ENCODE measurements at regions not wholly inside any gene's neighbourhood (a gene's known extent, or its start where the extent isn't known, plus 50 kb on each side); places are given as distances from the start of the nearest gene placed in this dataset.

GRCh38 chr14:97723351-97723750 lies 926.2 kb downstream of the VRK1 start:
- no peaks in the 10 kb centered on the region for H3K79me1 ChIP-seq (ENCODE audit: low read depth in 1 of 2, low read length in 2 of 2)
- no peak overlapping the region for H2AK5ac ChIP-seq (ENCODE audit: low read depth, low read length)
- intact Hi-C loops (cut with micrococcal nuclease) (no loop called here), in situ Hi-C loops (cut with MboI; ENCODE audit: low sequenced_read_pairs) (no loop called here), dilution Hi-C loops (cut with HindIII; ENCODE audit: low sequenced_read_pairs, unreplicated experiment) (no loop called here)
- no peaks in the 10 kb centered on the region for H3K36me3 ChIP-seq (ENCODE audit: control insufficient read depth, insufficient read depth, low read length)
- H2AK9ac ChIP-seq (replicated peaks; ENCODE audit: low read depth, low read length, poor library complexity): no peak overlapping the region
- no peak overlapping the region for H4K5ac ChIP-seq (ENCODE audit: low read depth, low read length)
- H3K9me1 ChIP-seq (ENCODE audit: insufficient read depth, low read length): no peaks in the 10 kb centered on the region
- no CpG with 5 or more reads among the region's 6 CpGs for WGBS, 2 experiments (ENCODE audit: extremely low coverage in 2 of 2, insufficient read length in 1 of 2)
- peaks cover 31% of the 10 kb centered on the region for H3K9me3 ChIP-seq (ENCODE audit: control insufficient read depth, insufficient read depth, low read length)
- ChIA-PET CTCF (no interaction called here), POLR2A (ENCODE audit: unreplicated experiment) (no interaction called here)
- no TSS peak for BruUV-seq (replicated peaks)
- H3K9ac ChIP-seq (ENCODE audit: low read depth, low read length): no peak overlapping the region
- ATAC-seq (ENCODE audit: low read depth) (no peak), DNase-seq (no peak)
- no peak overlapping the region for H2AFZ ChIP-seq (replicated peaks; ENCODE audit: low read length, poor library complexity)
- no peak overlapping the region for H2BK5ac ChIP-seq (ENCODE audit: low read depth, low read length, poor library complexity, severe bottlenecking)
- no peak overlapping the region for H2BK120ac ChIP-seq (ENCODE audit: low read depth, low read length)
- H4K91ac ChIP-seq (ENCODE audit: insufficient read depth, low read depth, low read length): no peak overlapping the region
- H3K23ac ChIP-seq (ENCODE audit: low read depth, low read length): no peak overlapping the region
- no peak overlapping the region for H3K4me3 ChIP-seq (ENCODE audit: insufficient read depth, low read depth, low read length)
- H3K4ac ChIP-seq (ENCODE audit: low read depth, low read length): no peak overlapping the region
- H4K8ac ChIP-seq (ENCODE audit: low read depth in 2 of 2, low read length in 2 of 2): no peak overlapping the region
- no peak overlapping the region for H3K56ac ChIP-seq (ENCODE audit: extremely low read depth, insufficient read depth, low read length)
- no peak overlapping the region for H3K27ac ChIP-seq (ENCODE audit: insufficient read depth, low read length)
- H4K20me1 ChIP-seq (ENCODE audit: insufficient read depth, low read length): no peaks in the 10 kb centered on the region
- H3K4me1 ChIP-seq (ENCODE audit: control insufficient read depth, insufficient read depth, low read length): no peaks in the 10 kb centered on the region
- no peak overlapping the region for H3K4me2 ChIP-seq (ENCODE audit: low read depth, low read length)
- H2BK15ac ChIP-seq (ENCODE audit: low read depth, low read length): no peak overlapping the region
- no peaks in the 10 kb centered on the region for H3K27me3 ChIP-seq (ENCODE audit: control insufficient read depth, insufficient read depth, low read length)
- H3K14ac ChIP-seq (replicated peaks; ENCODE audit: low read depth, low read length): no peak overlapping the region
- H3K18ac ChIP-seq (ENCODE audit: low read depth, low read length): no peak overlapping the region
- no peak overlapping the region for H2BK20ac ChIP-seq (ENCODE audit: low read depth, low read length)
- TF ChIP-seq POLR2A (IDR thresholded peaks at IDR 0.05; ENCODE audit: low read depth, low read length): no peak
- TF ChIP-seq ELK1 (IDR thresholded peaks at IDR 0.05; ENCODE audit: borderline replicate concordance, low read depth, low read length): no peak
- no peak for TF ChIP-seq FOS (IDR thresholded peaks at IDR 0.05; ENCODE audit: low read depth, low read length)
- TF ChIP-seq BHLHE40 (IDR thresholded peaks at IDR 0.05; ENCODE audit: low read depth, low read length): no peak
- TF ChIP-seq RFX5 (IDR thresholded peaks at IDR 0.05; ENCODE audit: low read depth, low read length): no peak
- no peak for TF ChIP-seq MAFK (IDR thresholded peaks at IDR 0.05; ENCODE audit: low read depth, low read length)
- no peak for TF ChIP-seq MAZ (IDR thresholded peaks at IDR 0.05; ENCODE audit: borderline replicate concordance, low read depth, low read length)
- TF ChIP-seq USF2 (IDR thresholded peaks at IDR 0.05; ENCODE audit: low read depth, low read length): no peak
- TF ChIP-seq CTCF (conservative IDR thresholded peaks at IDR 0.05; ENCODE audit: low read depth, low read length): no peak
- TF ChIP-seq CEBPB (IDR thresholded peaks at IDR 0.05; ENCODE audit: low read depth, low read length): no peak
- TF ChIP-seq CHD1 (IDR thresholded peaks at IDR 0.05; ENCODE audit: low read depth, low read length): no peak
- TF ChIP-seq SMC3 (IDR thresholded peaks at IDR 0.05; ENCODE audit: low read depth, low read length): no peak

Data from IMR-90 (cell line).